Embryonic facial prominence (tissue), 1 donor: ENCODE measurements at regions not wholly inside any gene's neighbourhood (a gene's known extent, or its start where the extent isn't known, plus 50 kb on each side); places are given as distances from the start of the nearest gene placed in this dataset.
A peak's percentile ranks its signal among the peaks of the same experiment; 100 is the strongest.

Experiments
- DNase-seq: peaks from one replicate; pipeline ENCODE4 v3.0.0-alpha.2; 2016; ENCODE audit errors: extremely low spot score

DNA sequence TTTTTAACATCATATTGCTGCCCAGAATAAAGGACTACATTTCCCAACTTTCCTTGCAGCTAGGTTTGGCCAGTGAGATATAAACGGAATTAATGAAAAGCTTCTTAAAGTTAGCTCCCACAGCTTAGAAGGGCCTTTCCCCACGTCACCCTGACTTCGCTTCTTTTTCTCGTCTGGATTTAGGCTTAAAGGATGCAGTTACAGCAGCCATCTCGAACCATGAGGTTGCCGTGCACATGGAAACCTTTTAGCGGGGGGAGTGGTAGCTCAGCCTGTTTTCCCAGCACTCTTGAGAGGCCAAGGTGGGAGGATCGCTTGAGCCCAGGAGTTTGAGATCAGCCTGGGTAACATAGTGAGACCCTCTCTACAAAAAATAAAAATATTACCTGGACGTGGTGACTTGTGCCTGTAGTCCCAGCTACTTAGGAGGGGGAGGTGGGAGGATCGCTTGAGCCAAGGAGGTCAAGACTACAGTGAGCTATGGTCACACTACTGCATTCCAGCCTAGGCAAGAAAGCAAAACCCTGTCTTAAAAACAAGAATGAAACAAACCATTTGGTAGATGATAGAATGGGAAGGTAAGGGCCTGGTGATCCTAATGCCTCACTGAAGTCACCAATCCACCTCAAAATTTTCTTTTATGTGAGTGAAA is 64.3 kb upstream of the C1GALT1 start:
- DNase-seq: no peak

DNA sequence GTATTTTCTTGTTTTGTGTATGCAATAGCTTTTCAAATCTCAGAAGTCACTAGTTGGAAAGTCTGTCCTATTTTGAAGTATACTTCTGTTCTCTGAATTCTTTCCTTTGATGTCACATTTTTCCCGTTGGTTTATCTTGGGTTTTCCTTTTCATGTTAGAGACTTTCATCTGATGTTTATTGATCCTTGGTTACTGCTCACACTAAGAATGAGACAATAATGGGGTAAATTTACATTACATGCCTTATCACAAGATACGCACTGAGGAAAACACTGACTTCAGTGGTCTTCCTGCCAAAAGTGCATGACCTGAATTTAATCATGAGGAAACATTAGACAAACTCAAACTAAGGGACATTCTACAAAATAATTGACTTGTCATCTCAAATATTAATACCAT is 63.5 kb upstream of the C1GALT1 start:
- DNase-seq: no peak

DNA sequence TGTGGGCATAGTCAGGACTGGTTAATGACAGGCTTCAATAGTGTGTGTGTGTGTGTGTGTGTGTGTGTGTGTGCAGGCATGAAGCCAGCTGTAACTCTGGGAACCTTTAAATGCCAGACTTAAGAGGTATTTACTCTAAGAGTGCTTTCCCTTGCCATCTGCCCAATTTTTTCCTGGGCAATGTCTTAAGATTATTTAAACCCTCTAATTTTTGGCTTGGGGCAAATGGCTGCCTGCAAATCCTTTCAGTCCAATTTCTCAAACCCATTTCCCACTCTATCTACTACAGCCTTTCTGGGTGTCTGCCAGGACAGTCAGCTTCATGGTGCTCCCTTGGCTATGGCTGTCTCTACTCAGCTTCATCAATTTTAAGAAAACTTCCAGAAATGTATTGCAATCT is 62.6 kb upstream of the C1GALT1 start:
- DNase-seq: no peak

DNA sequence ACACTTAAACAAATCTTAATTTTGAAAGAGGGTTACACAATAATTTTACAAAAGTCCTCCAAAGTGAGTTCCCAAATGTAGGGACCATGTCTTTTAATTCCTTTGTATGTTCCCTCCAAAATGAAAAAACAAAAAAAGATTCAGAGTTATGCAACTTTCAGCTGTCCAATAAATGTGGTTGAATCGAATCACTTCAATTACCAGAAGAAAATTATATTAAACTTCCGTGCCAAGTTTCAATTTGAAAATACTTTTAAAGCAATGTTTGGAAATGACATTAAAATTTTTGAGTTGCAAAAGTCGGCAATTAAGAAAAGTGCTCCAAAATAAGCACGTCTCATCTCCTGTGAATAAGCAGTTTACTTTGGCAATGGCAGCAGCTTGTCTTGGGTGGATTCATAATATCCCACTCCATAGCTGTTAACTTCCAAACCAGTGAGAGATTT is 60.3 kb upstream of the C1GALT1 start:
- no peak for DNase-seq

DNA sequence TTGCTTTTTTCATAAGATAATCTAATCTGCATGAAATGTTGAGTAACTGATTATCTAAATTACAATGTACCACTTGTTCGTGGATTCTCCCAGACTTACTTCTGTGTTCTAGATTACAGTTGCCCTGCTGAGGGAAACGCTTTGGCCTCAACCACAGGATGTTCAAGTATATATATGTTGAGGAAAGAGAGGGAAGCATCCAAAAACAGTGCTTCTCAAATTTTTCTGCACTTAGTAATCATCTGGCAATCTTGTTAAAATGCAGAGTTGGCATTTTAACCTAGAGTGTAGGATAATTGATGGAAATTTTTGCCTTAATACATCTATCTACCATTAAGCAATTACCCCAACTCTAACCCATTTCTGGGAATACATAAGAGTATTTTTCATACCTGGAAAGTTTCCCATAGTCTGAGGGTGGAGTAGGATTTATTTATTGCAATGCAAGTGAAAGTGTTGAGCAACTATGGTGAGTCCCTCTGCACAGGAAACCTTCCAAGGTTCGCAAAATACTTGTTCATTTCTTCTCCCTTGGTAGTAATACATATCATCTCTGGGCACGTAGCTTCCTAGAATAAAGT is 59.6 kb upstream of the C1GALT1 start:
- DNase-seq: no peak

DNA sequence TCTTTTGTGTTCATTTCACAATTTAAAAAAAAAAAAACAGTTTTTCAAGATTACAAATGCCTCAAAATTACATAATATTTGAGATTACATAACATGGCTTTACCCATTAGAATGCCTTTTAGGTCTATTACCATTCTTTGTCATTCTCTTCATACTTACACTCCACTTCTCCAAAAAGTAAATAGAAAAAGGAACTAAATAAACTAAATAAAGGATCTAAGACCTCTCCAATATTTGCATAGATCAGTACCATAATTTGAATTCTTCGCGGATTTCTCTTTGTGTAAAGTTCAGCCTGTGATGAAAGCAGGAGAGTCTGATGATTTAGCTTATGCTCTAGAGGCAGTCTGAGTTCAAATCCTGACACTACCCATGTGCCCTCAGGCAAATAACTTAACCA is 56.4 kb upstream of the C1GALT1 start:
- DNase-seq: no peak

DNA sequence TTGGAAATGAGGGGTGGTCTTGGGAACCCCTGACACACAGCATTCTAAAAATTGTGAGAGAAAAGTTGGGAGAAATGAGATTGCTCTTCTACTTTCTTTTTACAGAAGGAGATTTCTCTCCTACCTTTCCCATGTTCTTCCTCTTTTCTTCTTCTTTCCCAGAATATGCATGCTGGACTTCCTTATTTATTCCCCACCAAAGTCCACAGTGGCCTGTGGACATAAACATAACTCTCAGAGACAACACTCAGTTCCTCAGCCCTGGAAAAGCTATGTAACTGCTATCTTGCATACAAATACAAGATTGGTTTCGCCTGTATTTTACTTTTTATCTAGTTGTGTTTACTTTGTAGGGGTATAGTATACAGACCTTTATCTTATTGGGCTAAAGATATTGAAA is 54.6 kb upstream of the C1GALT1 start:
- no peak for DNase-seq

DNA sequence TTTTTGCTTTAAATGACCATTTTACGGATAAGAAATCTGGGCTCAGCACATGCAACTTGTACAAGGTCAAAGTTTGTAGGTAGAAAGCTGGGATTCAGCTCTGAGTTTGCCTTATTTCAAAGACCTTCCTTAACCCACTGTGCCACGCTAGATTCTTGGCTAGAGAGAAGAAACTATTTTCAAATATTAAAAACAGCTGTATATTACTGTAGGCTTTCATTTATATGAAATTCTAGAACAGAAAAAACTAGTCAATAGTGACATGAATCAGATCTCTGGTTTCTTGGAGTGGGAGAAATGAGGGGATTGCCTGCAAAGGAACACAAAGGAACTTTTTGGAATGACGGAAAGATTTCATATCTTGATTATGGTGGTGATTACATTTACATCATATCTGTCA is 53.0 kb upstream of the C1GALT1 start:
- DNase-seq: peak; percentile 64

DNA sequence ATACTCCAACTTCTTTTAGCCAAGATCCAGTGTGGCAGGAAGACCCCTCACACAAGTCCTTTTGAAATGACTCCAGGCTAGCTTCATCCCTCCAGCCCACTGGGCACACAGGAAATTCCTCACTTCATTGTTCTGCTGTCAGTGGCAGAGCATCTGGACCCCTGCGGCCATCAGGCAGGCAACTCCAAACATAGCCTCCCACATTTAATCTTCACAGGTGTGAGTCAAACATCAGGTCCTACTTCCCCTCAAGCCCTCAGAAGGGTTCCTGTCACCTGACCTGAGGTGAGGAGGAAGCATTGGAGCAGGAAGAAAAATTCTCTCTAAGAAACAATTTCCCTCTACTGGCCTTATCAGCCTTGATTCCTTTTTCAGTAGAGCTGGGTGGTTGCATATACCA is 51.1 kb upstream of the C1GALT1 start:
- DNase-seq: no peak
